ENCODE measurements at regions not wholly inside any gene's neighbourhood (a gene's known extent, or its start where the extent isn't known, plus 50 kb on each side); places are given as distances from the start of the nearest gene placed in this dataset.
"Not testable (repeated sequence)": the region's sequence is repeated elsewhere in the genome, so short reads cannot be mapped to it uniquely, and the experiment has no call there.

- DNase-seq, result peak; percentile 85
These were observed 136.7 kb downstream of the CAVIN4 start for GRCh38 chr9:100714372-100715099.

GRCh38 chr9:100715100-100715380 is 137.2 kb downstream of the CAVIN4 start:
- DNase-seq, result no peak

GRCh38 chr9:100718717-100719116 is 140.8 kb downstream of the CAVIN4 start:
- no peak for DNase-seq

GRCh38 chr9:100720922-100721321 is 143.0 kb downstream of the CAVIN4 start:
- no peak for DNase-seq

- peak; percentile 98 for DNase-seq
These were observed 147.0 kb downstream of the CAVIN4 start for GRCh38 chr9:100724886-100725285.

- no peak for DNase-seq
These were observed 147.5 kb downstream of the CAVIN4 start for GRCh38 chr9:100725371-100725770.

- no peak for DNase-seq
These were observed 151.5 kb downstream of the CAVIN4 start for GRCh38 chr9:100729336-100729895.

- DNase-seq, result no peak
These were observed 152.2 kb downstream of the CAVIN4 start for GRCh38 chr9:100730086-100730485.

- DNase-seq, result no peak
These were observed 153.2 kb downstream of the CAVIN4 start for GRCh38 chr9:100731038-100731556.

- no peak for DNase-seq
These were observed 153.7 kb downstream of the CAVIN4 start for GRCh38 chr9:100731557-100731956.

- DNase-seq, result no peak
These were observed 161.3 kb downstream of the CAVIN4 start for GRCh38 chr9:100739208-100739607.

GRCh38 chr9:100739666-100740065 is 161.8 kb downstream of the CAVIN4 start:
- DNase-seq, result no peak

GRCh38 chr9:100748930-100749329 is 171.1 kb downstream of the CAVIN4 start:
- DNase-seq, result not testable (repeated sequence)

GRCh38 chr9:100756217-100756616 is 178.3 kb downstream of the CAVIN4 start:
- peak; percentile 96 for DNase-seq

GRCh38 chr9:100759215-100759614 is 181.3 kb downstream of the CAVIN4 start:
- no peak for DNase-seq

GRCh38 chr9:100761276-100761802 is 183.5 kb downstream of the CAVIN4 start:
- DNase-seq, result no peak

GRCh38 chr9:100774326-100774725 is 196.4 kb downstream of the CAVIN4 start:
- DNase-seq, result no peak

GRCh38 chr9:100774962-100775361 is 197.1 kb downstream of the CAVIN4 start:
- DNase-seq, result no peak

GRCh38 chr9:100775912-100776311 is 198.0 kb downstream of the CAVIN4 start:
- DNase-seq, result no peak

GRCh38 chr9:100784755-100785154 is 206.9 kb downstream of the CAVIN4 start:
- DNase-seq, result no peak

- DNase-seq, result no peak
These were observed 208.1 kb downstream of the CAVIN4 start for GRCh38 chr9:100785946-100786345.

- no peak for DNase-seq
These were observed 216.9 kb downstream of the CAVIN4 start for GRCh38 chr9:100794738-100795269.

GRCh38 chr9:100803956-100804355 is 224.6 kb upstream of the PLPPR1 start:
- DNase-seq, result no peak

GRCh38 chr9:100811643-100812042 is 216.9 kb upstream of the PLPPR1 start:
- DNase-seq, result no peak
